ENCODE measurements at regions not wholly inside any gene's neighbourhood (a gene's known extent, or its start where the extent isn't known, plus 50 kb on each side); places are given as distances from the start of the nearest gene placed in this dataset.

GRCh38 chr1:17933971-17934370, 173.6 kb upstream of the IGSF21 start:
- TF ChIP-seq MAX (IDR thresholded peaks at IDR 0.05; ENCODE audit: low read depth, low read length): no peak
- TF ChIP-seq POLR2A (IDR thresholded peaks at IDR 0.05; ENCODE audit: extremely low read depth, insufficient read length): no peak
- no peak for TF ChIP-seq CTCF (IDR thresholded peaks at IDR 0.05; ENCODE audit: low read depth, low read length)
